Suprapubic skin (tissue), 4 donors: ENCODE measurements at regions not wholly inside any gene's neighbourhood (a gene's known extent, or its start where the extent isn't known, plus 50 kb on each side); places are given as distances from the start of the nearest gene placed in this dataset.

Source experiments
- DNase-seq, 2 donors: peaks; one replicate each; pipeline ENCODE4 v3.0.0-alpha.2; 2019; ENCODE audit warnings: low spot score in 2 of 2
- H3K27ac ChIP-seq: fragments of 200-600 bp; sonication (generic); one replicate; pipeline ENCODE4 v1.5.1; 2019
- H3K27me3 ChIP-seq: fragments of 200-600 bp; sonication (generic); one replicate; pipeline ENCODE4 v1.5.1; 2019
- H3K36me3 ChIP-seq: fragments of 200-600 bp; sonication (generic); one replicate; pipeline ENCODE4 v1.5.1; 2019
- H3K4me1 ChIP-seq: fragments of 200-600 bp; sonication (generic); one replicate; pipeline ENCODE4 v1.5.1; 2019
- H3K4me3 ChIP-seq: fragments of 200-600 bp; sonication (generic); one replicate; pipeline ENCODE4 v1.5.1; 2019; ENCODE audit warnings: mild to moderate bottlenecking
- H3K9me3 ChIP-seq: fragments of 200-600 bp; sonication (generic); one replicate; pipeline ENCODE4 v1.5.1; 2019
- EP300 ChIP-seq: sonication (generic); formaldehyde crosslinking; IDR thresholded peaks from one replicate; pipeline ENCODE4 v1.6.1; 2017; ENCODE audit warnings: antibody characterized with exemption
- POLR2A ChIP-seq, 2 donors: fragments of 450-650 bp; IDR thresholded peaks; one replicate each; pipeline ENCODE4 v1.6.1; 2017; ENCODE audit warnings: antibody characterized with exemption in 2 of 2, mild to moderate bottlenecking in 2 of 2, moderate library complexity in 2 of 2
- POLR2AphosphoS5 ChIP-seq, 3 donors: sonication (generic); formaldehyde crosslinking; IDR thresholded peaks; one replicate each; pipeline ENCODE4 v1.6.1; 2017; ENCODE audit warnings: antibody characterized with exemption in 3 of 3
- WGBS: methylation state at CpG from one replicate; pipeline ENCODE4 v1.1.5; 2018; 5-methylcytosine and 5-hydroxymethylcytosine counted together
- TF ChIP-seq, protein P1 (sequence below), 2 donors: fragments of 200-600 bp in 1 of 2; fragments of 450-650 bp in 1 of 2; sonication (generic) in 1 of 2; IDR thresholded peaks; one replicate each; pipeline ENCODE4 v1.5.1; 2016 to 2019; ENCODE audit warnings: antibody characterized with exemption in 2 of 2, mild to moderate bottlenecking in 1 of 2, moderate library complexity in 1 of 2

DNA sequence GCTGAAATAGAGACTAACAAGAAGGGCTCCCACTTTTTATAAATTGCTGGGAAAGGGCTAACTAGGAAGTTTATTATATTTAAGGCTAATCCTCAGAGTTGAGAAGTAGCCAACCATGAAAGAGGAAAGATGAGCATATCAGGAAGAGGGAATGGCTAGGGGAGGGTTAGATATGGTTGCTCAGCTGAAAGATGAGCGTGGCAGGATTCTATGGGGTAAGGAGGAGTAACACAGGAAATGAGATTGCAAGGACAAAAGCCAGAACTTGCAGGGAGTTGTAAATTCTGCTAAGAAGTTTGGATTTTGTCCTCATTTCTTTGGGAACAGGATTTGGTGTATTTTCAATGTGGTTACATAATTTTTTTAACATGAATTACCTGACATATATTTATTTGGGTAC is 127.4 kb upstream of the ATP2B1 start:
- Histone ChIP-seq H3K4me1 (no peaks in the 10 kb centered on the region), H3K4me3 (no peak overlapping the region), H3K9me3 (no peaks in the 10 kb centered on the region), H3K27me3 (no peaks in the 10 kb centered on the region), H3K27ac (no peak overlapping the region), H3K36me3 (no peaks in the 10 kb centered on the region)
- DNase-seq = no peak
- WGBS = 85% methylated on average over 1 of the region's 1 CpG
- TF ChIP-seq POLR2AphosphoS5 (IDR thresholded peaks at IDR 0.05) (no peak), POLR2A (IDR thresholded peaks at IDR 0.05) (no peak), EP300 (no peak)
- TF ChIP-seq, protein P1, sequence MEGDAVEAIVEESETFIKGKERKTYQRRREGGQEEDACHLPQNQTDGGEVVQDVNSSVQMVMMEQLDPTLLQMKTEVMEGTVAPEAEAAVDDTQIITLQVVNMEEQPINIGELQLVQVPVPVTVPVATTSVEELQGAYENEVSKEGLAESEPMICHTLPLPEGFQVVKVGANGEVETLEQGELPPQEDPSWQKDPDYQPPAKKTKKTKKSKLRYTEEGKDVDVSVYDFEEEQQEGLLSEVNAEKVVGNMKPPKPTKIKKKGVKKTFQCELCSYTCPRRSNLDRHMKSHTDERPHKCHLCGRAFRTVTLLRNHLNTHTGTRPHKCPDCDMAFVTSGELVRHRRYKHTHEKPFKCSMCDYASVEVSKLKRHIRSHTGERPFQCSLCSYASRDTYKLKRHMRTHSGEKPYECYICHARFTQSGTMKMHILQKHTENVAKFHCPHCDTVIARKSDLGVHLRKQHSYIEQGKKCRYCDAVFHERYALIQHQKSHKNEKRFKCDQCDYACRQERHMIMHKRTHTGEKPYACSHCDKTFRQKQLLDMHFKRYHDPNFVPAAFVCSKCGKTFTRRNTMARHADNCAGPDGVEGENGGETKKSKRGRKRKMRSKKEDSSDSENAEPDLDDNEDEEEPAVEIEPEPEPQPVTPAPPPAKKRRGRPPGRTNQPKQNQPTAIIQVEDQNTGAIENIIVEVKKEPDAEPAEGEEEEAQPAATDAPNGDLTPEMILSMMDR (IDR thresholded peaks at IDR 0.05) = no peak

DNA sequence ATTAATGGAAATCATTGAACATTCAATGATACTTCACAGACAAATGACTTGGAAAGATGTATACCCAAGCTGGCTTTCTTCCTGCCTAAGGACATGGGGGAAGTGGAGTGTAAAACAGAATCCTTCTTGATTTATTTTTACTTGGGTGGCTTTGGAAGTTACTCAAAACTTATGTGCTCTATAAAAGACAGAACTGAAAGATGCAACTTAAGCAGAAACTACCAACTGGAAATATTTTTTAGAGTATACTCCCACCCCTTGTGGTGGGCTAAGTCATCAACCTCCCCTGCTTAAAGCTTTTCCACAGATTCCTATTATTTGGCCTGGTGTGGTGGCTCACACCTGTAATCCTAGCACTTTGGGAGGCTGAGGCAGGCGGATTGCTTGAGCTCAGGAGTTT is 126.0 kb upstream of the ATP2B1 start:
- H3K4me3 ChIP-seq = no peak overlapping the region
- 100% methylated on average over 1 of the region's 1 CpG for WGBS
- no peak for DNase-seq
- no peaks in the 10 kb centered on the region for H3K27me3 ChIP-seq
- no peaks in the 10 kb centered on the region for H3K36me3 ChIP-seq
- H3K27ac ChIP-seq = no peak overlapping the region
- TF ChIP-seq POLR2AphosphoS5 (IDR thresholded peaks at IDR 0.05) (no peak), POLR2A (IDR thresholded peaks at IDR 0.05) (no peak), EP300 (no peak)
- TF ChIP-seq, protein P1 (IDR thresholded peaks at IDR 0.05) = no peak
- no peaks in the 10 kb centered on the region for H3K4me1 ChIP-seq
- H3K9me3 ChIP-seq = no peaks in the 10 kb centered on the region

DNA sequence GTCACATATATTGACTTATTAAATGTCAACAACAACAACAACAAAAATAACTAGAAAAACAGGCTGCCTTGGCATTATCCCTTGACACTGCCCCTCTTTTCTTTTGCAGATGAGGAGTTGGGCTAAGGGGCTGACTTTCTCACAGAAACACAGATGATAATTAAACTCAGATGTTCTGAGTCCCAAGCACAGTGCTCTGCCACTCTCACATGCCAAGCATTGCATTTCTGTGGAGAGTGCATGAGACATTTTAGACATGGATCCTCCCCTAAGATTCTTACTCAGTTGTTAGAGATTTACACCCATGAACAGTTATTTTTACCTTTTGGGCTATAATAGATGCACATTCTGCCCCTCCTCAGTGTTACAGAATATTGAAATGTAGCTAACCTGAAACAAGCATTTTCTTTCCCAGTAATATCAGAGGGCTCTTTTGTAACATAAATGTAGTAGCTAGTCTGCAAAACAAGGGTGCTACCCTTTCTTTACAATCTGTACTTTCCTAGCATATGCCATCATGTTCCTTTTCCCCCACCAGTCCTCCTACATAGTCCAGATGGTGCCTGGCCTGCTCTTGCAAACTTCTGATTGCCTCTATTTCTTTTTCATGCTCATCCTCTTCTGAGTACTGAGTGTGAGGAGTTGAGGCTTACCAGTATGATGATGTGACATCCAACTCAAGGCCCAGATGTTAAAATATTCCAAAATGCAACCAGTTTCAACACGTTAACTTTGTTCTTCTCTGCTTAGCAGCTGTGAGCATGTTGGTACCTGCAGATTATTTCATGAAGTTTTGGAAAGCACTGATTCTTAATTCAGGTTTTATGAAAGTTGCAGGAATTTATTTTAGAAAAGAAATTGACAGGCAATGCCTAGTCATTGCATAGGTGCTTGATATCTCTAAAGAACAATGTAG is 125.0 kb upstream of the ATP2B1 start:
- no peak for DNase-seq
- no peak overlapping the region for H3K4me3 ChIP-seq
- WGBS = 56% methylated on average over 1 of the region's 1 CpG
- no peaks in the 10 kb centered on the region for H3K9me3 ChIP-seq
- H3K36me3 ChIP-seq = no peaks in the 10 kb centered on the region
- TF ChIP-seq POLR2AphosphoS5 (IDR thresholded peaks at IDR 0.05) (no peak), POLR2A (IDR thresholded peaks at IDR 0.05) (no peak), EP300 (no peak)
- TF ChIP-seq, protein P1 (IDR thresholded peaks at IDR 0.05) = no peak
- H3K27ac ChIP-seq = no peak overlapping the region
- H3K4me1 ChIP-seq = no peaks in the 10 kb centered on the region
- H3K27me3 ChIP-seq = no peaks in the 10 kb centered on the region

DNA sequence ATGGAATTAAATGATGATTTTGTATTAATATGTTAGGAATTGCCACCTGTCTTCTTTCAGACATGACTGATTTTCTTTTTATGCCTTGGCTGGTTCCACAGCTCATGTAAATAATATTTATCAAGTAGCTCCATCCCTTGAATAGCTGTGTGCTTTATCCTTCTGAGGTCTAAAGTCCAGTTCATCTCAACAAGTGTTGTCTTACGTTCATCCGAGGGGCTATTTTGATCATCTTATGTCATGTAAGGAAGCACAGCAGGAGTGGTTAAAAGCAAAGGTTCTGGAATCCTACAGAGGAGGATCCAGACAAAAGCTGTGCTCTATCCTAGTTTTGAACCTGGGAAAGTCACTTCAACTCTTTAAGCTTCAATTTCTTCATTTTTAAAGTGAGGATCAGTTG is 123.7 kb upstream of the ATP2B1 start:
- H3K27me3 ChIP-seq = no peaks in the 10 kb centered on the region
- no peak overlapping the region for H3K4me3 ChIP-seq
- H3K9me3 ChIP-seq = no peaks in the 10 kb centered on the region
- H3K36me3 ChIP-seq = no peaks in the 10 kb centered on the region
- no peaks in the 10 kb centered on the region for H3K4me1 ChIP-seq
- TF ChIP-seq POLR2A (IDR thresholded peaks at IDR 0.05) = no peak
- TF ChIP-seq, protein P1 (IDR thresholded peaks at IDR 0.05) = no peak
- no peak for TF ChIP-seq EP300
- no peak for TF ChIP-seq POLR2AphosphoS5 (IDR thresholded peaks at IDR 0.05)
- H3K27ac ChIP-seq = no peak overlapping the region
- DNase-seq = no peak
- 95% methylated on average over 2 of the region's 2 CpGs for WGBS

DNA sequence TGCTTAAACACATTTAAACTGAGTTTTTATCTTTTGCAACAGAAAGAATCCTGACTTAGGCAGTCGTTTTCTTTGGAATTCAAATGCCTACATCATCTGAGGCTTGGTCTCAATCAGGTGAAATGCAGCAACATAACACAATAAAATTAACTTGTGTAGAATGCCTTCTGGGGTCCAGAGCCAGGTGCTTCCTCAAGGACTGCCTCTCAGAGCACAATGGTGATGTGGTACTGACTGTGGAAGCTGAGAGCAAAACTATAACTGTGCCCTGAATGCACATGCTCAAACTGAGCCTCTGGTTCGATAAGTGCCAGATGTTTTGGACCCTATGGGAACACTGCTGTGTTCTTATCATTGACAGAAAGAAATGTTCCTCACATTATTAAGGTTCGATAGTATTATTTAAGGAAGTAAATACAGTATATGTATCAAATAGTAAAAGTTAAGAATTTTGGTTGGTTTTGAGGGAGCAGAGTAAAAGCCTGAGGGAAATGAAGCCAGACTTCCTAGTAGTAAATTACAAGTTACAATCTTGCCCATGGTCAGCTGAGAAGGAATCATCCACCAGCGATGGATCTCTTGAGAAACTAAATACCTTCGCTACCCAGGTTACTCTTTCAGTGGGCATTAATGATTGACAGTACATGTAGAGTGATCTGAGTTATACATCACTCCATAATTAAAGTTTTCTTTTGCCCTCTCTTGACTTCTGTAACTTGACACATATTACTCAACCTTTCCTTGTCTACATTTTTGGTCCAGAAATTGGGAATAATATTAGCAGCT is 122.9 kb upstream of the ATP2B1 start:
- Histone ChIP-seq H3K27me3 (no peaks in the 10 kb centered on the region), H3K9me3 (no peaks in the 10 kb centered on the region), H3K4me3 (no peak overlapping the region), H3K27ac (no peak overlapping the region), H3K36me3 (no peaks in the 10 kb centered on the region), H3K4me1 (no peaks in the 10 kb centered on the region)
- TF ChIP-seq POLR2AphosphoS5 (IDR thresholded peaks at IDR 0.05) (no peak), POLR2A (IDR thresholded peaks at IDR 0.05) (no peak), EP300 (no peak)
- TF ChIP-seq, protein P1 (IDR thresholded peaks at IDR 0.05) = no peak
- 82% methylated on average over 5 of the region's 5 CpGs for WGBS
- no peak for DNase-seq
